HCT116 (cell line): ENCODE measurements at regions not wholly inside any gene's neighbourhood (a gene's known extent, or its start where the extent isn't known, plus 50 kb on each side); places are given as distances from the start of the nearest gene placed in this dataset.

Source experiments
- ATAC-seq: fragments of 200-7000 bp; cut with Tn5 transposase; 2 replicates; pipeline ENCODE4 v1.9.1; 2020; ENCODE audit warnings: mild to moderate bottlenecking, moderate library complexity
- BruUV-seq: library from RNA; stranded (reverse); fragments of 400-500 nt; replicated peaks from 2 replicates; lab custom pipeline; 2021; lab: Mats Ljungman, UMichigan
- CTCF ChIA-PET: fragments of 300-600 bp; sonication (Branson Sonifier 250); formaldehyde crosslinking; loops from one replicate; lab custom pipeline; 2021; ENCODE audit warnings: antibody characterized with exemption; lab: Charles Lee
- POLR2A ChIA-PET: fragments of 300-600, 350-600 bp; sonication (Branson Sonifier 250); formaldehyde crosslinking; loops from one replicate; lab custom pipeline; 2021; ENCODE audit warnings: antibody characterized with exemption; lab: Charles Lee
- RAD21 ChIA-PET, 2 experiments: fragments of 300-600 bp; sonication (Branson Sonifier 250); formaldehyde crosslinking; loops; one replicate each; lab custom pipeline; 2023; ENCODE audit warnings: low total read pairs in 2 of 2; ENCODE audit not compliant: uncharacterized antibody in 2 of 2, unreplicated experiment in 2 of 2, low non-redundant PET in 1 of 2; lab: Charles Lee
- DNase-seq: peaks from one replicate; pipeline ENCODE4 v3.0.0-alpha.2; 2010; ENCODE audit warnings: low read depth, low spot score
- H2AFZ ChIP-seq: fragments of 200-600 bp; shearing (Covaris generic), sonication (generic); 2 replicates; pipeline ENCODE4 v1.6.1; 2017; ENCODE audit warnings: low read depth, mixed run types, mixed read lengths, antibody characterized with exemption, low read length; ENCODE audit not compliant: poor library complexity, severe bottlenecking
- H3K27ac ChIP-seq: 2 replicates; pipeline ENCODE4 v1.5.1; 2012; ENCODE audit warnings: low read depth, low read length
- H3K27me3 ChIP-seq: fragments of 200-600 bp; sonication (generic); 2 replicates; pipeline ENCODE4 v1.6.1; 2016; ENCODE audit warnings: mixed run types, low read length, mixed read lengths; ENCODE audit not compliant: insufficient read depth
- H3K36me3 ChIP-seq, 2 experiments: fragments of 200-500 bp in 1 of 2; fragments of 200-600 bp in 1 of 2; sonication (Bioruptor generic) in 1 of 2; sonication (generic) in 1 of 2; 2 replicates each; pipeline versions ENCODE4 v1.5.1 to v1.6.1; 2014 to 2016; ENCODE audit warnings: low read length in 2 of 2, inconsistent platforms in 1 of 2, mixed read lengths in 1 of 2, mixed run types in 1 of 2; ENCODE audit not compliant: insufficient read depth in 2 of 2, control insufficient read depth in 1 of 2
- H3K4me1 ChIP-seq, 2 experiments: fragments of 200-600 bp in 1 of 2; sonication (generic) in 1 of 2; 2 replicates each; pipeline versions ENCODE4 v1.5.1 to v1.6.1; 2012 to 2017; ENCODE audit warnings: low read length in 2 of 2, inconsistent platforms in 1 of 2, mild to moderate bottlenecking in 1 of 2, mixed read lengths in 1 of 2, mixed run types in 1 of 2, moderate library complexity in 1 of 2; ENCODE audit not compliant: insufficient read depth in 2 of 2, control insufficient read depth in 1 of 2
- H3K4me2 ChIP-seq: fragments of 200-600 bp; sonication (generic); 2 replicates; pipeline ENCODE4 v1.6.1; 2017; ENCODE audit warnings: mixed run types, low read length, mixed read lengths
- H3K4me3 ChIP-seq, 2 experiments: fragments of 200-600 bp in 1 of 2; sonication (generic) in 1 of 2; replicated peaks in 1 of 2; 2 replicates each; pipeline ENCODE4 v1.5.1; 2011 to 2016; ENCODE audit warnings: low read length in 2 of 2, control low read depth in 1 of 2, low read depth in 1 of 2, mild to moderate bottlenecking in 1 of 2, mixed read lengths in 1 of 2, mixed run types in 1 of 2
- H3K79me2 ChIP-seq: fragments of 200-600 bp; sonication (generic); 2 replicates; pipeline ENCODE4 v1.6.1; 2017; ENCODE audit warnings: mild to moderate bottlenecking, mixed run types, low read length, moderate library complexity, mixed read lengths; ENCODE audit not compliant: insufficient read depth
- H3K9ac ChIP-seq: fragments of 200-600 bp; sonication (generic); 2 replicates; pipeline ENCODE4 v1.6.1; 2016; ENCODE audit warnings: low read length, mixed read lengths
- H3K9me2 ChIP-seq: fragments of 200-600 bp; sonication (generic), shearing (Covaris generic); 2 replicates; pipeline ENCODE4 v1.6.1; 2017; ENCODE audit warnings: mixed run types, mild to moderate bottlenecking, moderate library complexity; ENCODE audit not compliant: insufficient read depth
- H3K9me3 ChIP-seq, 2 experiments: fragments of 200-500 bp in 1 of 2; fragments of 200-600 bp in 1 of 2; sonication (Bioruptor generic) in 1 of 2; sonication (generic) in 1 of 2; 2 replicates each; pipeline ENCODE4 v1.6.1; 2014 to 2017; ENCODE audit warnings: low read length in 2 of 2, mixed read lengths in 2 of 2, inconsistent platforms in 1 of 2, low read depth in 1 of 2, mild to moderate bottlenecking in 1 of 2, mixed run types in 1 of 2, moderate library complexity in 1 of 2; ENCODE audit not compliant: control insufficient read depth in 1 of 2, insufficient read depth in 1 of 2
- H4K20me1 ChIP-seq: fragments of 200-600 bp; sonication (generic), shearing (Covaris generic); 2 replicates; pipeline ENCODE4 v1.6.1; 2017; ENCODE audit warnings: mixed run types, mild to moderate bottlenecking, moderate library complexity; ENCODE audit not compliant: insufficient read depth
- ATF3 ChIP-seq: IDR thresholded peaks from 2 replicates; pipeline ENCODE4 v1.6.1; 2012
- CBX3 ChIP-seq: IDR thresholded peaks from 2 replicates; pipeline ENCODE4 v1.6.1; 2012; ENCODE audit warnings: low read depth
- ELF1 ChIP-seq: IDR thresholded peaks from 2 replicates; pipeline ENCODE4 v1.6.1; 2012; ENCODE audit warnings: low read depth, borderline replicate concordance
- EZH2phosphoT487 ChIP-seq: fragments of 200-600 bp; IDR thresholded peaks from 2 replicates; pipeline ENCODE4 v1.6.1; 2018; ENCODE audit warnings: antibody characterized with exemption, borderline replicate concordance
- FOSL1 ChIP-seq: IDR thresholded peaks from 2 replicates; pipeline ENCODE4 v1.6.1; 2012; ENCODE audit warnings: low read depth
- RAD21 ChIP-seq: IDR thresholded peaks from 2 replicates; pipeline ENCODE4 v1.6.1; 2012; ENCODE audit warnings: low read depth, mild to moderate bottlenecking
- REST ChIP-seq: IDR thresholded peaks from 2 replicates; pipeline ENCODE4 v1.6.1; 2012; ENCODE audit warnings: low read depth
- SIN3A ChIP-seq: IDR thresholded peaks from 2 replicates; pipeline ENCODE4 v1.6.1; 2012; ENCODE audit warnings: low read depth
- SRF ChIP-seq: IDR thresholded peaks from 2 replicates; pipeline ENCODE4 v1.6.1; 2012; ENCODE audit warnings: low read depth
- TCF7L2 ChIP-seq: IDR thresholded peaks from 2 replicates; pipeline ENCODE4 v1.7.0; 2011; ENCODE audit warnings: borderline replicate concordance, inconsistent platforms; ENCODE audit not compliant: insufficient read depth, insufficient read length; ENCODE audit errors: extremely low read depth
- ZFX ChIP-seq: fragments of 450-650 bp; IDR thresholded peaks from 2 replicates; pipeline ENCODE4 v1.6.1; 2017
- ZNF274 ChIP-seq: fragments of 200-500 bp; sonication (Bioruptor generic); IDR thresholded peaks from 2 replicates; pipeline ENCODE4 v1.6.1; 2014; ENCODE audit warnings: mild to moderate bottlenecking, low read depth, low read length, inconsistent platforms
- intact Hi-C: fragments of 100-400 bp; cut with micrococcal nuclease; formaldehyde crosslinking; loops from 2 replicates; pipeline ENCODE4 v1.10.0; 2022
- TF ChIP-seq, protein P1 (sequence below): IDR thresholded peaks from 2 replicates; pipeline ENCODE4 v1.6.1; 2012
- TF ChIP-seq, protein P2 (sequence below), 3 experiments: fragments of 200-600 bp in 1 of 3; sonication (generic) in 1 of 3; IDR thresholded peaks in 2 of 3; conservative IDR thresholded peaks in 1 of 3; 2 replicates each; pipeline ENCODE4 v1.5.1; 2012 to 2017; ENCODE audit warnings: low read depth in 2 of 3, low read length in 2 of 3, antibody characterized with exemption in 1 of 3, borderline replicate concordance in 1 of 3, control low read depth in 1 of 3, mild to moderate bottlenecking in 1 of 3, mixed read lengths in 1 of 3, mixed run types in 1 of 3, moderate library complexity in 1 of 3; ENCODE audit not compliant: insufficient read depth in 1 of 3

GRCh38 chr17:72219137-72219823 is 98.5 kb downstream of the SOX9 start:
- no peak for ATAC-seq
- no peak overlapping the region for H2AFZ ChIP-seq
- intact Hi-C loops = no loop called here
- no peaks in the 10 kb centered on the region for H3K27me3 ChIP-seq
- ChIA-PET POLR2A (no interaction called here), RAD21 (no interaction called here)
- no peak overlapping the region for H3K4me3 ChIP-seq
- H3K4me1 ChIP-seq = no peaks in the 10 kb centered on the region
- no peak overlapping the region for H3K9ac ChIP-seq
- H3K27ac ChIP-seq = no peak overlapping the region
- TF ChIP-seq SRF (no peak), SIN3A (no peak), CBX3 (no peak), ELF1 (no peak)
- TF ChIP-seq, protein P1, sequence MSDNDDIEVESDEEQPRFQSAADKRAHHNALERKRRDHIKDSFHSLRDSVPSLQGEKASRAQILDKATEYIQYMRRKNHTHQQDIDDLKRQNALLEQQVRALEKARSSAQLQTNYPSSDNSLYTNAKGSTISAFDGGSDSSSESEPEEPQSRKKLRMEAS = no peak
- TF ChIP-seq, all 23 proteins: peak for 0
- Histone ChIP-seq H4K20me1 (no peaks in the 10 kb centered on the region), H3K36me3 (no peaks in the 10 kb centered on the region), H3K9me3 (no peaks in the 10 kb centered on the region), H3K79me2 (no peaks in the 10 kb centered on the region), H3K4me2 (no peak overlapping the region), H3K9me2 (no peaks in the 10 kb centered on the region)
- CTCF ChIA-PET = no interaction called here
- no TSS peak for BruUV-seq
- no peak for DNase-seq

DNA sequence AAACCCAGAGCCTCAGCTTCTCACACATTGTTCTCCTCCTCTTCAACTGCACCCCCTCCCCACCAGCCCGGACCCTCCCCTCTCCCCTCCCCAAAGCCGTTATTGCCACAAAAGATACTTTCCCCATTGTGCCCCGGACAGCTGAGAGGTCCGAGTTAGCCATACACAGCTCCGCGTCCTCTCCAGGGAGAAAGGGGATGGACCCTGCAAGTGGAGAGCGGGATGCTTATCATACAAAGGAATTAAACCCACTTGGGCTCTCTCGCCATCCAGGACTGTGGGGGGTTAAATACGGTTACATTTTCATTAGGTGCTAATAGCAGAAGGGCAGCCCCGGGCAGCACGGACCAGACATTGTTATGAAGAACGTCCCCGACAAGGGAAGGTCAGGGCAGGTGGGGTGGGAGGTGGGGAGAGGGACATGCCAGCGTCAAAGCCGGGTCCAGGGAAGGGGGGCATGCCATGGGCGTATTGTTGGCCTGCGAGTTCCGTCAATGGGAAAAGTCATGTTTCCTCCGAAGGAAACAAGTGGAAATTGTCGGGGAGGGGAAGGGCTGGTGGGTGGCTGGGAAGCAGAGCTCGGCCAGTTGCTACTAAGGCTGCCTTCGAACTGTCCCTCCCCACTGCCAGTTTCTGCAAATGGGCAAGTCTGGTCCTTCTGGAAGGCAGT is 99.1 kb downstream of the SOX9 start:
- H3K4me1 ChIP-seq = no peaks in the 10 kb centered on the region
- RAD21 ChIA-PET = no interaction called here
- H3K9me2 ChIP-seq = no peaks in the 10 kb centered on the region
- H3K36me3 ChIP-seq = no peaks in the 10 kb centered on the region
- no peak for DNase-seq
- BruUV-seq = no TSS peak
- no peaks in the 10 kb centered on the region for H3K9me3 ChIP-seq
- no peaks in the 10 kb centered on the region for H3K27me3 ChIP-seq
- no peak overlapping the region for H3K27ac ChIP-seq
- H3K4me2 ChIP-seq = no peak overlapping the region
- H4K20me1 ChIP-seq = no peaks in the 10 kb centered on the region
- H3K9ac ChIP-seq = no peak overlapping the region
- CTCF ChIA-PET = no interaction called here
- no peak overlapping the region for H3K4me3 ChIP-seq
- no peak for ATAC-seq
- H2AFZ ChIP-seq = no peak overlapping the region
- no peaks in the 10 kb centered on the region for H3K79me2 ChIP-seq
- POLR2A ChIA-PET = no interaction called here
- intact Hi-C loops = no loop called here
- TF ChIP-seq ZNF274 (no peak), TCF7L2 (no peak), ZFX (no peak), RAD21 (no peak), ATF3 (no peak), REST (no peak), FOSL1 (no peak), SIN3A (no peak), EZH2phosphoT487 (no peak)
- TF ChIP-seq, protein P2, sequence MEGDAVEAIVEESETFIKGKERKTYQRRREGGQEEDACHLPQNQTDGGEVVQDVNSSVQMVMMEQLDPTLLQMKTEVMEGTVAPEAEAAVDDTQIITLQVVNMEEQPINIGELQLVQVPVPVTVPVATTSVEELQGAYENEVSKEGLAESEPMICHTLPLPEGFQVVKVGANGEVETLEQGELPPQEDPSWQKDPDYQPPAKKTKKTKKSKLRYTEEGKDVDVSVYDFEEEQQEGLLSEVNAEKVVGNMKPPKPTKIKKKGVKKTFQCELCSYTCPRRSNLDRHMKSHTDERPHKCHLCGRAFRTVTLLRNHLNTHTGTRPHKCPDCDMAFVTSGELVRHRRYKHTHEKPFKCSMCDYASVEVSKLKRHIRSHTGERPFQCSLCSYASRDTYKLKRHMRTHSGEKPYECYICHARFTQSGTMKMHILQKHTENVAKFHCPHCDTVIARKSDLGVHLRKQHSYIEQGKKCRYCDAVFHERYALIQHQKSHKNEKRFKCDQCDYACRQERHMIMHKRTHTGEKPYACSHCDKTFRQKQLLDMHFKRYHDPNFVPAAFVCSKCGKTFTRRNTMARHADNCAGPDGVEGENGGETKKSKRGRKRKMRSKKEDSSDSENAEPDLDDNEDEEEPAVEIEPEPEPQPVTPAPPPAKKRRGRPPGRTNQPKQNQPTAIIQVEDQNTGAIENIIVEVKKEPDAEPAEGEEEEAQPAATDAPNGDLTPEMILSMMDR (IDR thresholded peaks at IDR 0.05 in 2 of 3, conservative IDR thresholded peaks at IDR 0.05 in 1 of 3; ENCODE audit: borderline replicate concordance in 1 of 3, insufficient read depth in 1 of 3, low read depth in 2 of 3, low read length in 2 of 3) = no peak
